SU-DHL-6 (cell line): ENCODE measurements at regions not wholly inside any gene's neighbourhood (a gene's known extent, or its start where the extent isn't known, plus 50 kb on each side); places are given as distances from the start of the nearest gene placed in this dataset.

Experiments used
- EZH2phosphoT487 ChIP-seq: fragments of 200-600 bp; sonication (generic), shearing (Covaris generic); conservative IDR thresholded peaks from 2 replicates; pipeline ENCODE4 v1.6.1; 2018; ENCODE audit warnings: mild to moderate bottlenecking, antibody characterized with exemption, low read length, moderate library complexity, mixed read lengths
- TF ChIP-seq, protein P1 (sequence below): fragments of 200-600 bp; sonication (generic); IDR thresholded peaks from one replicate; pipeline ENCODE4 v1.5.1; 2017; ENCODE audit warnings: antibody characterized with exemption, mild to moderate bottlenecking, low read length, moderate library complexity; ENCODE audit not compliant: insufficient read depth, poor library complexity, severe bottlenecking

DNA sequence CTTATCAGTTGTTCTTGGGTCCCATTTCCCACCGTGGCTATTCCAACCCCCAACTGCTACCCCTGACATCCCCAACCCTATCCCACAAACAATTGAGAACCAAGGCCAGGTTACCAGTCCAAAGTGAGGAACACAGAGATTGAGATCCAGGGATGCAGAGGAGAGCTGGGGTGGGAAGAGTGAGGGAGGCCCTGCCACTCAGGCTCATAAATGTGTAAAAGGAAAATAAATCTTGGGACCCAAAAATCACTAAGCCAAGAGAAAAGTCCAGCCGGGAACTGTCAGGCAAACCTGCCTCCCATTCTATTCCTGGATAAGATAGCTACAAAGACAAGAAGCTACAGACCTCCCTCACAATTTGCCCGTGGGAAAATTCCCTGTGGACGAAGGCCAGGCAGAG is 101.1 kb upstream of the DLG1 start:
- TF ChIP-seq, protein P1, sequence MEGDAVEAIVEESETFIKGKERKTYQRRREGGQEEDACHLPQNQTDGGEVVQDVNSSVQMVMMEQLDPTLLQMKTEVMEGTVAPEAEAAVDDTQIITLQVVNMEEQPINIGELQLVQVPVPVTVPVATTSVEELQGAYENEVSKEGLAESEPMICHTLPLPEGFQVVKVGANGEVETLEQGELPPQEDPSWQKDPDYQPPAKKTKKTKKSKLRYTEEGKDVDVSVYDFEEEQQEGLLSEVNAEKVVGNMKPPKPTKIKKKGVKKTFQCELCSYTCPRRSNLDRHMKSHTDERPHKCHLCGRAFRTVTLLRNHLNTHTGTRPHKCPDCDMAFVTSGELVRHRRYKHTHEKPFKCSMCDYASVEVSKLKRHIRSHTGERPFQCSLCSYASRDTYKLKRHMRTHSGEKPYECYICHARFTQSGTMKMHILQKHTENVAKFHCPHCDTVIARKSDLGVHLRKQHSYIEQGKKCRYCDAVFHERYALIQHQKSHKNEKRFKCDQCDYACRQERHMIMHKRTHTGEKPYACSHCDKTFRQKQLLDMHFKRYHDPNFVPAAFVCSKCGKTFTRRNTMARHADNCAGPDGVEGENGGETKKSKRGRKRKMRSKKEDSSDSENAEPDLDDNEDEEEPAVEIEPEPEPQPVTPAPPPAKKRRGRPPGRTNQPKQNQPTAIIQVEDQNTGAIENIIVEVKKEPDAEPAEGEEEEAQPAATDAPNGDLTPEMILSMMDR, result no peak
- TF ChIP-seq EZH2phosphoT487, result no peak
